HL-60 (cell line): ENCODE measurements at regions not wholly inside any gene's neighbourhood (a gene's known extent, or its start where the extent isn't known, plus 50 kb on each side); places are given as distances from the start of the nearest gene placed in this dataset.

Experiments used
- DNase-seq, 2 experiments: peaks; one replicate each; pipeline ENCODE4 v3.0.0-alpha.2; 2010 to 2020; ENCODE audit warnings: low read depth in 1 of 2, low spot score in 1 of 2
- H3K27ac ChIP-seq: fragments of 250-450 bp; sonication (Bioruptor Pico); replicated peaks from 2 replicates; pipeline ENCODE4 v1.5.1; 2020; ENCODE audit warnings: mild to moderate bottlenecking, moderate library complexity
- H3K27me3 ChIP-seq: fragments of 250-450 bp; sonication (Bioruptor Pico); 2 replicates; pipeline ENCODE4 v1.5.1; 2021; ENCODE audit warnings: mild to moderate bottlenecking, moderate library complexity; ENCODE audit not compliant: insufficient read depth, poor library complexity, severe bottlenecking
- H3K4me3 ChIP-seq: replicated peaks from 2 replicates; pipeline ENCODE4 v1.5.1; 2011; ENCODE audit warnings: mild to moderate bottlenecking, control low read depth, low read length; ENCODE audit not compliant: insufficient read depth
- CTCF ChIP-seq: IDR thresholded peaks from one replicate; pipeline ENCODE4 v1.5.1; 2011; ENCODE audit warnings: low read length, control low read depth, inconsistent platforms; ENCODE audit not compliant: insufficient read depth
- GABPA ChIP-seq: IDR thresholded peaks from 2 replicates; pipeline ENCODE4 v1.6.1; 2012; ENCODE audit warnings: low read depth
- POLR2AphosphoS5 ChIP-seq: IDR thresholded peaks from 2 replicates; pipeline ENCODE4 v1.6.1; 2012; ENCODE audit warnings: low read depth
- REST ChIP-seq: IDR thresholded peaks from 2 replicates; pipeline ENCODE4 v1.6.1; 2012; ENCODE audit warnings: low read depth; ENCODE audit not compliant: insufficient replicate concordance
- SPI1 ChIP-seq: IDR thresholded peaks from 2 replicates; pipeline ENCODE4 v1.6.1; 2012; ENCODE audit warnings: low read depth, mild to moderate bottlenecking, borderline replicate concordance

- TF ChIP-seq CTCF (no peak), SPI1 (no peak), GABPA (no peak), REST (no peak), POLR2AphosphoS5 (no peak)
- no peak overlapping the region for H3K4me3 ChIP-seq
- no peaks in the 10 kb centered on the region for H3K27me3 ChIP-seq
- DNase-seq: no peak
- H3K27ac ChIP-seq: no peak overlapping the region
Observed at GRCh38 chr2:21774691-21775368, 651.1 kb downstream of the TDRD15 start.

- H3K4me3 ChIP-seq: no peak overlapping the region
- no peaks in the 10 kb centered on the region for H3K27me3 ChIP-seq
- no peak for DNase-seq
- no peak for TF ChIP-seq SPI1
- no peak for TF ChIP-seq REST
- no peak for TF ChIP-seq GABPA
- no peak for TF ChIP-seq CTCF
- TF ChIP-seq POLR2AphosphoS5: no peak
- no peak overlapping the region for H3K27ac ChIP-seq
Observed at GRCh38 chr2:21779786-21780185, 656.0 kb downstream of the TDRD15 start.

DNA sequence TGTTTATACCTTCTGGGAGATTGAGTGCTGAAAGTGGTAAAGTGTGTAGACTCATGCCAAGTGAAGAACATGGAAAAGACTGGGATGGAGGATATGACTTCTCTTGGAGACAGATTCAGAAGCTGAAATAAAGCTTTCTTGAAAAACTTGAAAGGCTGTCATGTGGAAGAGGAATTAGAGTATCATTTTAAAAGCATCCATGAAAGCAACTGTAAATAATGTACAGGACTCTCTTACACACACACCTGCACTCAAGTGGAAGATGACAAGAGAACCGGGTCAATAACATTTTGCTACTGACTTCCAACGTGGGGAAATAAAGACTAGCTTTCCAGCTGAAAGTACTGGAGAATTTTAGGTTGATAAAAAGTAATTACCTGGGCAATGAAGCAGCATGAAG, 658.2 kb downstream of the TDRD15 start:
- H3K27me3 ChIP-seq: no peaks in the 10 kb centered on the region
- TF ChIP-seq REST (no peak), CTCF (no peak), GABPA (no peak), POLR2AphosphoS5 (no peak), SPI1 (no peak)
- H3K4me3 ChIP-seq: no peak overlapping the region
- H3K27ac ChIP-seq: no peak overlapping the region
- no peak for DNase-seq
